ENCODE measurements at regions not wholly inside any gene's neighbourhood (a gene's known extent, or its start where the extent isn't known, plus 50 kb on each side); places are given as distances from the start of the nearest gene placed in this dataset.

DNA sequence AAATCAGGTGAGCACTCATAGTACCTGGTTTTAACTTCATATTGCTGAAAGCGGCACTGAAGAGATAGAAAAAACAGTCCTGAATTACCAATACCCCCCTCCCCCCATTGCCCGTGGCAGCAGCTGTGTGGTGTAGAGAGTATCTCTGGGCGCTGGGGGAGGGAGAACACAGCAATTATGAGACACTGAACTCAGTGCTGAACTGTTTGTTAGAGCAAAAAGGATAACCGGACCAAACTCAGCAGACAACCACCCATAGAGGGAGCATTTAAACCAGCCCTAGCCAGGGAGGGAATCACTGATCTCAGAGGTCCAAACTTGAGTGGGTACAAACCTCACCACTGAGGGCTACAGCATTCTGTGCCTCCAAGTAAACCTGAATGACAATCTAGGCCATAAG lies 457.4 kb upstream of the TEX13C start:
- DNase-seq: no peak

DNA sequence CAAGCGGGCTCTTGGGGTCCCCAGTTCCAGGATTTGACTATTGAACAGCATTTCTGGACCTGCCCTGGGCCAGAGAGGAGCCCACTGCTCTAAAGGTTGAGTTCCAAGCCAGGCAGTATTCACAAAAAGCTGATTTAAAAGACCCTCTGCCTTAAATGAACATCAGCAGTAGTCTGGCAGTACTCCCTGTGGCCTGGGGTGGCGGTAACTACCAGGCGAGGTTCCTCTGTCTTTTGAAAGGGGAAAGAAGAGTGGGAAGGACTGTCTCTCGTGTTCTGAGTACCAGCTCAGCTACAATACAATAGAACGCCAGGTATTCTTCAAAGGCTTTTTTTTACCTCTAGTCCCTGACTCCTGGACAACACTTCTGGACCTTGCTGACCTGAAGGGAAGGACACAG lies 456.4 kb upstream of the TEX13C start:
- no peak for DNase-seq

DNA sequence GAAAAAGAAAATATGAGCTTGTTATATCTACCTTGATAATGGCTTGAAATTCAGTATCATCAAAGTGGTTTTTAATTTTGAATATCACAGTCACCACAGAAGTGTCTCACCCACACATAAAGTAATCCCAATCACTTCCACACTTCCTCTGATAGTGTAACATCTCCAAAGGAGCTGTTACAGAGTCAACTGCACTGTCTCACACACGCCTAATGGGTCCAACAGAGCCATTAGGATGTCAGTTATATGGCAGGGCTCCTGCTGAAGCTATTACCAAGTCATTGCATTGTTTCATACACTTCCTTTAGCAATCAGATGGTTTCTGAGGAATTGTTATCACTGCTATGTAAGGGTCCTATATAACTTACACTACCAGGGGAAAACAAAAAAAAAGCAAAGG lies 432.1 kb upstream of the TEX13C start:
- DNase-seq: no peak

DNA sequence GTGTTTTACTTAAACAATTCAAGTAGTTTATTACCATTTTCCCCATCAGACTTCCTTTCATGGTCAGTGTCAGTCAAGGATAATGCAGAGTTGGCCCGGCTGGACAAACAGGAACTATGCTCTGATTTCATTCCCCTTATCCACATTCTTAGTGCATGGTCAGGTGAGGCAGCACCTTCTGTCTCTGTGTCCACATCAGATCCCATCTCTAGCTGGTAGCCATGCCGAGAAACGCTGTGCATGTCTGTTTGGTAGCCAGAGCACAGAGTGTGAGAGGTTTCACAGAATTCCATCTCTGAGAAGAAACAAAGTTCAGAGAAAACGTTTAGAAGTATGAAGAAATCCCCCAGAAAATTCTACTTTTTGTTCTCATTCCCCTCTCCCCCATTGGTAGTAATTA lies 423.7 kb upstream of the TEX13C start:
- no peak for DNase-seq

DNA sequence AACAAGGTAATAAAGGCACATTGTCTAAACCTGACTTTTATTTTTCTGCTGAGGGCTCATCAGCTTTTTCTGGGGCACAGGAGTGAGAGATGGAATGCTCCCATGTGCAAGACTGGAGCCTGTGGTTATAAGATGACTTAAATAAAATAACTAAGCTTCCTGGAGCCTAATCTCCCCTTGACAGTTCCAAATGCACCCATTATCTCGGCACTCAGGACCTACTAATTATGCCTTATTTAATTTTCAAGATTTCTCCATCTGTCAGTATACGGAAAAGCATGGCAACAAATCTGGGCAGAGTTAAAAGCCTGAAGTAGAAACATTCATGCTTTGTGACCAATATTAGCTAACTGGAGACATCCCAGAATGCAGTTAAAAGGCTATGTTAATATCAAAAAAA lies 416.7 kb upstream of the TEX13C start:
- no peak for DNase-seq

DNA sequence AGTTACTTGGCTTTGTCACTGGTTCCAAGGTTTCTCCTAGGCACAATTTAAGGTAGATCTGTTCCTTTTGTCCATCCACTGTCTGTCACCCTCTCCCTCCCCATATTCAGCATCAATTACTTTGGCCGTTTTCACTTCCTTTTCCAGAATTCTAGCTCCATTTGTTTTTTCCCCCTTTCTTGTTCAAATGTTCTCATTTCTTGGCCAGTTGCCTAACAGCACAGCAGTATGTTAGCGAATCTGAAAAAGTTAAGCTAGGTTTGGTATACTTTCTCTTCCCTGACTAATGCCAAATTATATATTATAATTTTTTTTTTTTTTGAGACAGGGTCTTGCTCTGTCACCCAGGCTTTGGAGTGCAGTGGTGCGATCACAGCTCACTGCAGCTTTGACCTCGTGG lies 409.1 kb upstream of the TEX13C start:
- DNase-seq: no peak

DNA sequence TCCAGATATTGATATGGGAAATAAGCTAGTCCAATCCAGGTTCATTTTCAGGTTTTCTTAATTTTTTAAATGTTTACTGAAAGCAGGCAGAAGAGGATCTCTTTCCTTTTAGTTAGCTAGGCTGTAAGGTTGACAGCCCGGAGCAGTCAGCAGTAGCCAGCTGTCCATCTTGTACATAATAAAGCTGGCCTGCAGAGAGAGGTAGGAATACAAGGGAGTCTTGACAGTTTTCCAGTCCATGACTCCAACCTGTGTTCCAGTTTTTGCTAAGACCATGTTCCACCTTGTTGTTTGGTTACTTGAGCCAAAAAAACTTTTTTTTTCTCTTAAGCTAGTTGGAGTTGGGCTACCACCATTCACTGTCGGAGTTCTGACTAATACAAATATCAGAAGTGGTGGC lies 402.7 kb upstream of the TEX13C start:
- DNase-seq: no peak

DNA sequence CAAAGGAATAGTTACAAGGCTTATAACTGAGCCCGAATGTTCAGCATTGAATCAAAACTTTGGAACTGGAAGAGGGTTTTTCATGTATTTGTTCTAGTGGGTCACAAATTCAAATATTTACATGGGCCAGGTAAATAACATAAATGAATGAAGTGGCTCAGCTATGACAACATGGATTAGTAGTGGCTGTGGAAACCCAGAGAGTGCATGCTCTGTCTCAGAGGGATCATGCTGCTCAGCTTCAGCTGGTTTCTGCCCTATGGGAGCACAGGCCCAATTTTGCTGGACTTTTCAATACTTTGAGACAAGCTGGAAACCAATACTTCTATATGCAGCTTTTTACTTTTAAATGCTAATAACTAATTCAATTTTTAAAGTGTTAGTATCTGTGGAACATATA lies 394.0 kb upstream of the TEX13C start:
- no peak for DNase-seq

DNA sequence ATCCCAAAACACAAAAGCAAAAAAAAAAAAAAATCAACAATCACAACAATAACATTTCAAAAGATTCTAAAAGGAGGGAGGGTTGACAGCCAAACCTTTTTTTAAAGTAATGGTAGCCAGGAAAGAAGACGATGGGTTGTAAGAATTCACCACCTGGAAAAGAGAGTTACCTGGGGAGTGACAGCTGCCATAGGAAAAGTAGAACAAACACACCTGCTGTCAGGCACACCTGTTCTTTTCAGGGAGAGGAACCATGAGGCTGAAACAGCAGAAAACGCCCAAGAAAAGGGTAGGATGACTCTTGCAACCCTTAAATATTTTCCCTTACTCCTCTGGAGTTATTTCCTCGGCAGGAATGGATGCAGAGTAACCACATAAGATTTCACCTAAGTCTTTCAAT lies 388.4 kb upstream of the TEX13C start:
- DNase-seq: no peak

DNA sequence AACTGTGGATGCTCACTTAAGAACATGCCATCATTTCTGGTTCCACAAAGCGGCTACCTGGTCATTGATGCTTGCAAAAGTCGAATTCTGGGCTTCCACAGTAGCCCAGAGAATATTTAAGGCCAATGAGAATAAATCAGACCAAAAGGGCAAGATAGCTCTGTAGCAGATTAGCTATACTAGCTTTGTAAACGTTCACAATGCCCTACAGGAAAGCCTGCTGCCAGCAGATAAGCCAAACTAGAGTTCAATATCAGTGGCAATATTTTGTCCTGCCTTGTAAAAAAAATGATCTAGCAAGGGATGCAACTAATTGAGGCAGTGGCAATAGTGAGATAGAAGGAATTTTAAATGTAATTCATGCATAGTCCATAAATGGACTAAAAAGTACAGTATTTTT lies 387.7 kb upstream of the TEX13C start:
- no peak for DNase-seq

DNA sequence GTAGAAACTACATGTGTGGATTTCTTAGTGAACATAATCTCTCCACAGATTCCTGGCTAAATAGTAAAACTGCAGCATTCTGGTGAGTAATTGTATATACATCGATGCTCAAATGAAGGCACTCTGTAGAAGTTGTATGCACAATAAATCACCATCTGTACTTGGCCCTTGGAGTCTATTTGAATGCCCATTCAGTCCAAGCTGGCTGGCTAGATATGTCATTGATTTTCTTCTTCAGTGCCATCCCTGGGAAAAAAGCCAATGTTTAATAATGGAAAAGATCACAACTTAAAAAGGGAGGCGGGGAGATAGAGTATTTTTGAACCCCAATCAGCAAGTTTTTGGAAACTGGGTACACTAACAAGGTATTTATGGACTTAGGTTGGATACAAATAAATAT lies 381.0 kb upstream of the TEX13C start:
- DNase-seq: peak; percentile 22

DNA sequence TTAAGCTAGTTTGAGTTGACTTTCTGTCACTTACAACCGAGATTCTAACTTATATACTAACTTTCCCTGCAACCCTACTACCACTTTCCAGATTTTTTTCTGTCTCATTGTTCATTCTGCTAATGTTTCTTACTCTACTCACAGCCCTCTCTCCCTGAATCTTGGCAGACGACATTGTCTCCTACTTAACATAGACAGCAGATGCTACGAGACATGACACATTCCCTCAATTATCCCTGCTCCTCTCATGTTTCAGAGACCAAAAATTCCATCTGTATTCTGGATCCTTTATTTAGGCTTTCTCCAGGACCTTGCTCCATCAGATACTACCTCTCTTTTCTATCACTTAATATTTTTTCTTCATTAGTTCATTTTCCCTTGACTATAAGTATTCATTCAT lies 379.1 kb upstream of the TEX13C start:
- DNase-seq: no peak

DNA sequence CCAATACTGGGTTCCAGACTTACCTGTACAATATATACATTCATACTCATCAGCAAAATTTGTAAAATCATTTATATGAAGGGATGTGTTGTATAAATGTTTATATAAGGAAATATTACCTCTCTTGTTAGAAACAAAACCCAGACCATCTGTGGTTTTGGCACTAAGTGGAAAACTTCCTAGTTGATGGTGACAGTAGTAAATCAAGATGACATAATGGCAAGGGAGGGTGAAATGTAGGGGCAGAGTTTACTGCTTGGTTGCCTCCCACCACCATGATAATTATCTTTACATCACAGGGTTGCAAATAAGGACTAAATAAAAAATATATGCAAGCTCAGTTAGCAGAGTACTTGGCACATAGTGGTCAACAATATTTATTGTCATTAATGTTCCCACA lies 365.3 kb upstream of the TEX13C start:
- DNase-seq: no peak

DNA sequence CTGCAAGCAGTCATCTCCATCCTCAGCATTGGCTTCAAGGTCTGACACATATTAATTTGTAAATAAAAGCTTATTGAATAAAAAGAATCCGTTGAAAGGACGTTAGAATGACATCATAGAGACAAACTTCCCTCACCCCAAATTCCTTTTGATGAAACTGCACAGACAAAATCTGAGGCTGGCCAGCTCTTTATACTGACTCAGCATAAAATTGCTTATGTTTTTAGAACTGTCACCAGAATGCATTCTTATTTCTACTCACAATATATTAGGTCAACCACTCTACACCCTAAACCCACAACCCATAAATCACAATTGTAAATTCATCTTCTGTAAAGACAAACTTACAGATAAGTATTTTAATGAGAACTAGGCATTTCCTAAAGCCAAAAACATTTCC lies 359.2 kb upstream of the TEX13C start:
- DNase-seq: no peak

DNA sequence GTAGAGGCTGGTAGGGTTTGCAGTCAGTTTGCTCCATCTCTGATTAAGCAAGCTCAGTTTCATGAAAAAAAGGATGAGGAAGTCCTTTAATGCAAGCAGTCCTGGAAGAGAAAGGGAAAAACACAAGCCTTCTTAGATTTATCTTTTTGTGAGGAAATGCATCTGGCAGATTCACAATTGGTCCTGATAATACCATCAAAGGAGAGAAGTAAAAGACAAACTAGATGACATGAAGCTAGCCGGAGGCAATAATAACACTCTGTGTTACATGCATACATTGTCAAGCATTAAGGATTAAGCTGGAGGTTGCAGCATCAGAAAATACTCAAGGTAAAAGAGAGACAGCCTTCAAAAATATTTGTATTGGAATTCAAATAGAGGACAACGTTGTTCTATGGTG lies 356.0 kb upstream of the TEX13C start, which contains the start of gene TENM1:
TENM1 (minus strand) TSS at position 101 of the 400 bp plus-strand sequence.
- DNase-seq: no peak

DNA sequence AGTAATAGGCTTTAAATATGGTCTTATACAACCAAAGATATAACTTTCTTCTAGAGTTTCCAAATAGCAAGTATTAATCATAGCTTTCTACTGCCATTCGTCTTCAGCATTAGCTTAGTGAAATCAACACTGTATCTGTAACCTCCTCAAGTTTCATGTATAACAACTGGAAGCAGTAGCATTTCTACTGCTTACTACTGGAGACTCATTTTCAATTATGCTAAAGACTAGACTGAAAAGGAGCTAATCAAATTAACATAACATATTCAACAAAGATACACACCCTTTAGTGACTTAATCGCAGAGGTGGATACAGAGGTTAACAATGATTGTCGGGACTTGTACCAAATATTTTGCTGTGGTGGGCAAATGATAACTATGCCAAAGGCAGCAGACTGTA lies 344.2 kb upstream of the TEX13C start:
- DNase-seq: no peak

DNA sequence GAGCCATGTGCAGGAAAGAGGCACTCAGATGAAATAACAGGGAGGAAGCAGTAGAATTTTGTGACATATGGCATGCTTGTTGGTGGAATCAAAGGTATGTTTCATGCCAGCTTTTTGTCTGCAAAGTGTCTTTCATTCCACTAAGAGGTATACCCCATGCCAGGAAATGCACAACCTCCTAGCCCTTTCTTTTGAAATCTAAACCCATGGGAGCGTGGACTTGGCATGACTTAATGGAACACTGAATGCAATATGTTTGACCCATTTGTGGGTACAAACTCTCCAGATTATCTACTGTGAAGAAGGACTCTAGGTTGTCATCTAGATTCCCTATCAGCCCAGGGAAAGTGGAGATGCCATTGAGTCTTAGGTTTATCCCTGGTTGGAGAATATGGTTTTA lies 338.3 kb upstream of the TEX13C start:
- peak; percentile 82 for DNase-seq

DNA sequence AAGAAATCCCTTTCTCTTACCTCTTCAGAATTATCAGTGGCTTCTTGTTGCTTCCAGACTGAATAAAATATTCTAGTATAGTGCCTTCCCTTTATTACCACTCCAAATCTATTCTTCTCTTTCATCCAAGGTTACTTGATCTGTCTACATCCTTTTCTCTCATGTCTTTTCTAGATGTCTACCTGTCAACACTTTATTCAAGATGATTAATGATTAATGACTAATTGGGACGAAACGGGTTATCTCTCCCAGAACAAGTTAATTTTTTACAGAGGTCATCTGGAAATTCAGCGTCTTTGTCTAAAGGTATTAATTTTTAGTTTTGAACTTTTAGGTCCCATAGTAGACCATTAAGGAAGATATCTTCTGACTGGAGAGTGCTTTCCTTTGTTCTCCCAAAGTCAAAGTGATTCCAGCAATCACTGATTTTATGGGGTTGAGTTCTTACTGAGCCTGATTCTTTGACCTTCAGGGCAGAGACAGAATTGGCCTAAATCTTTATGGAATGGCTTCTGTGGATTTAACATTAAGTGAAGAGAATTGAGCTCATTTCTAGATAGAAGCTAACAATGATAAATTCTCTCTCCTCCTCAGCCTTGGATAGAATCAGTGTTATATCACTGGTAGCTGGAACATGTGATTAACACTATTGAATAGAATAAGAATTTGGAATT lies 335.4 kb upstream of the TEX13C start:
- no peak for DNase-seq

DNA sequence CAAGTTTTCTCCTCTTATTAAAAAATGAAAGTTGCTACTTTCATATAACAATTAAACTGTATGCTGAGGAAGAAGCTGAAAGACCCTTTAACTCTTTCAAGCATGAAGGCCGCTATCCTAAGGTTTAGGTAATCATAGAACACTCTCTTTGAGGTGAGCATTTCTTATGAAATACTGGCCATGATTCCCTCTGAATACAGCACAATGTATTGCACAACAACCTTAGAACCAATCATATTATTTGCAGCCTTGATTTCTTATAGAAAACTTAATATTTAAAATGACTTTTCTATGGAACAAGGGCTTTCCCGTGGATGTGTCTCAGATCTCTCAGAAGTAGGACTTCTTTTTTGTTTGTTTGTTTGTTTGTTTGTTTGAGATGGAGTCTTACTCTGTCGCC lies 333.4 kb upstream of the TEX13C start:
- DNase-seq: no peak

DNA sequence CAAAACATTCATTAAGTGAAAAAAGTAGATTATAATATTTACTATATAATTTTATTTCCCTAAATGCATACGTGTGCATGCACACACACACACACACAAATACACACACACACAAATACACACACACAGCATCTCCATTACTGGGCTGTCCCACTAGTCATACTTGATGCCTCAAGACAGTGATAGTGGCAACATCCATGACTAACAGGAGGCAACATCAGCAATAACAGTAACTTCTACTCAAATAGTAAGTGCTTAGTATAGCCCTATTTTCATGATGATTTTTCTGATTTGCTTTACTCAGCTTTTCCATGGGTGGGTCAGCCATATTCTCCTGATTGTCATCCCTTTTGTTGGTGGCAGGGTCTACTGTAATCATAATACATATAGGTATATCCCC lies 325.9 kb upstream of the TEX13C start:
- no peak for DNase-seq

DNA sequence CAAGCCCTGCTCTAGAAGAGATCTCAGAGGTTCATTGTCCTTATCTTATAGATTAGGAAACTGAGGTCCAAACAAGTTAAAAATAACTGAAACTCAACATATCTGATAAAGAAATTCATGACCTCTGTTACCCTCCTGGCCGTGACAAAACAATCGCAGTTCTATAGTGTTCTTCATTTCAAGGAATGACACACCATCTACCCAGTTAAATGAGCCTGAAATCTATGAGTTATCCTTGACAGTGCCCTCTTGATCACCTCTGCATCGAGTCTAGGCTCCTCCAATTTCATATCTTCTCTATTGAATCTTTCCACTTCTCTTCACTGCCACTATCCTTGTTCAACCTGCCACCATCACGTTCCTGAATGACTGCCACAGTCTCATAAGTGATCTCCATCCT lies 325.3 kb upstream of the TEX13C start:
- DNase-seq: no peak

DNA sequence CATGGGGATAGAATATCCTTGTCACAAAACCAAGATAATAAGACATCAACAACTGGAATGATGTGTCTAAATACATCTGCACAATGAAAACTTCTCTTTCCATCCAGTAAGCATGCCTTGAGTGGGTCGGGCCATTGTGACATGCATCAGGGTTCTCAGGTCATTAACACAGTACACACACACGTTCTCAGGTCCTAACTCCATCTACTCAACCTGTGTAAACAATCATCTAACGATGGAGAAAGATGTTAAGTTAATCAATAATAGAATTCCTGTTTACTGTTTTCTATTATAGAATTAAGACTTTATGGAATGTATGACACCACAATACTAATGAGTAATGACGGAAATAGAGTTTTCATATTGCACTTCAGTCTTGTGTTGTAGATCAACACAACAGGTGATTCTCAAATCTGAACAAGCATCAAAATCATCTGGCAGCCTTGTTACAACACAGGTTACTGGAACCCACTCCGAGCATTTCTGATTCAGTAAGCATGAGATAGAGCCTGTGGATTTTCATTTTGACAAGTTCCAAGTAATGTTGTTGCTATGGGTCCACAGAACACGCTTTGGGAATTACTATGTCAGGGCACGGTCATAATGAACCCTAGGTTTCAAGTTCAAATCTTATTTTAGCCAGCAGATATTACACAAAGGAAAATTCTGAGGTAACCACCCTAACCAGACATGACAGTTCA lies 315.8 kb upstream of the TEX13C start:
- DNase-seq: no peak

DNA sequence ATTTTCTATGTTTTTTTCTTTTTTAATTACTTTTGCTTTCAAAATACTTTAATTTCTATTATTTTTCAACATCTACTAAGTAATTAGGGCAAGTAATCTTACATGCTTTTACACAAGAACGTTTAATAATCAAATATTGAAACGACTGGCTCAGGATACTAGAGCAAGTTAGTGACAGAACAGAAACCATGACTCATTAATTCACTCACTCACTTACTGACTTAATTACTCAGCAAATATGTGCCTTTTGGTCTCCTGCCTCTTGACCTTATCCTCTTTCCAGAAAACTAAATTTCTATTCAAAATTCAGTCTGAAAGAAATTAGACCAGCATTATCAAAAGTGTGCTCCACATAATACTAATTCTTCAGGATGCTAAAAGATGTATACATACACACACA lies 314.9 kb upstream of the TEX13C start:
- DNase-seq: no peak

DNA sequence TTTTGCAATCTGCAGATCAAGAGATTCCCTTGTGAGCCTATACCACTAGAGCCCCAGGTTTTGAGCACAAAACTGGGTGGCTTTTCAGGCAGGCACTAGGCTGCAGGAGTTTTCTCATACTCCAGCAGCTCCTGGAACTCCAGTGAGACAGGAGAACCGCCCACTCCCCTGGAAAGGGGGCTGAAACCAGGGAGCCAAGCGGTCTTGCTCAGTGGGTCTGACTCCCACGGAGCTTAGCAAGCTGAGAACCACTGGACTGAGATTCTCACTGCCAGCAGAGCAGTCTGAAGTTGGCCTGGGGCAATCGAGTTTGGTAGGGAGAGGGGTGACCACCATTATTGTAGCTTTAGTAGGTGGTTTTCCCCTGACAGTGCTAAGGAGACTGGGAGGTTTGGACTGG lies 313.8 kb upstream of the TEX13C start:
- DNase-seq: no peak

DNA sequence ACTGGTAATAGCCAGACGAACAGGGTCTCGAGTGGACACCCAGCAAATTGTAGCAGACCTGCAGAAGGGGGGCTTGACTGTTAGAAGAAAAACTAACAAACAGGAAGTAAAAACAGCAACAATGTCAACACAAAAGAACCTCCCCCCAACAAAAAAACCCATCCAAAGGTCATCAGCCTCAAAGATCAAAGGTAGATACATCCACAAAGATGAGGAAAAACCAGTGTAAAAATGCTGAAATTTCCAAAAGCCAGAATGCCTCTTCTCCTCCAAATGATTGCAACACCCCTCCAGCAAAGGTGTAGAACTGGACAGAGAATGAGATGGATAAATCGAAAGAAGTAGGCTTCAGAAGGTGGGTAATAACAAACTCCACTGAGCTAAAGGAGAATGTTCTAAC lies 313.0 kb upstream of the TEX13C start:
- DNase-seq: no peak

All from NCI-H1092 treated with DMSO at 0.1 percent for 48 hours (cell line).